Activated CD4-positive, alpha-beta T cell treated with anti-CD3 and anti-CD28 coated beads for 4 hours (primary cell): ENCODE measurements at regions not wholly inside any gene's neighbourhood (a gene's known extent, or its start where the extent isn't known, plus 50 kb on each side); places are given as distances from the start of the nearest gene placed in this dataset.

Experiments used
- DNase-seq, 2 donors: peaks; one replicate each; pipeline ENCODE4 v3.0.0-alpha.2; 2020

GRCh38 chr2:19580264-19580663 lies 221.8 kb upstream of the OSR1 start:
- no peak for DNase-seq

- no peak for DNase-seq
Measured at GRCh38 chr2:19579461-19579860, 221.0 kb upstream of the OSR1 start.

- DNase-seq = no peak
Measured at GRCh38 chr2:19577723-19578122, 219.3 kb upstream of the OSR1 start.

- DNase-seq = no peak
Measured at GRCh38 chr2:19576411-19576810, 218.0 kb upstream of the OSR1 start.

- DNase-seq = no peak
Measured at GRCh38 chr2:19575641-19576040, 217.2 kb upstream of the OSR1 start.

- DNase-seq = no peak
Measured at GRCh38 chr2:19574778-19575260, 216.4 kb upstream of the OSR1 start.

- DNase-seq = no peak
Measured at GRCh38 chr2:19573784-19574183, 215.4 kb upstream of the OSR1 start.

GRCh38 chr2:19571773-19572172 lies 213.3 kb upstream of the OSR1 start:
- DNase-seq = no peak

GRCh38 chr2:19569300-19569791 lies 210.9 kb upstream of the OSR1 start:
- DNase-seq = no peak

- no peak for DNase-seq
Measured at GRCh38 chr2:19568809-19569208, 210.4 kb upstream of the OSR1 start.

GRCh38 chr2:19560785-19561184 lies 202.4 kb upstream of the OSR1 start:
- no peak for DNase-seq

- no peak for DNase-seq
Measured at GRCh38 chr2:19559596-19560240, 201.3 kb upstream of the OSR1 start.

- no peak for DNase-seq
Measured at GRCh38 chr2:19556648-19557047, 198.2 kb upstream of the OSR1 start.

- DNase-seq = no peak
Measured at GRCh38 chr2:19554520-19554919, 196.1 kb upstream of the OSR1 start.

- DNase-seq = no peak
Measured at GRCh38 chr2:19552270-19552669, 193.8 kb upstream of the OSR1 start.

- no peak for DNase-seq
Measured at GRCh38 chr2:19550750-19551149, 192.3 kb upstream of the OSR1 start.

- DNase-seq = no peak
Measured at GRCh38 chr2:19549821-19550220, 191.4 kb upstream of the OSR1 start.

GRCh38 chr2:19548116-19548515 lies 189.7 kb upstream of the OSR1 start:
- DNase-seq = no peak

GRCh38 chr2:19547321-19547720 lies 188.9 kb upstream of the OSR1 start:
- no peak for DNase-seq

- DNase-seq = no peak
Measured at GRCh38 chr2:19545507-19545906, 187.1 kb upstream of the OSR1 start.

- DNase-seq = no peak
Measured at GRCh38 chr2:19543663-19544383, 185.4 kb upstream of the OSR1 start.

- no peak for DNase-seq
Measured at GRCh38 chr2:19542796-19543662, 184.6 kb upstream of the OSR1 start.

- DNase-seq = no peak
Measured at GRCh38 chr2:19541884-19542283, 183.5 kb upstream of the OSR1 start.
